HuH-7.5 (cell line): ENCODE measurements at regions not wholly inside any gene's neighbourhood (a gene's known extent, or its start where the extent isn't known, plus 50 kb on each side); places are given as distances from the start of the nearest gene placed in this dataset.

ENCODE experiments used
- DNase-seq: peaks from one replicate; pipeline ENCODE4 v3.0.0; 2011; ENCODE audit warnings: low spot score

GRCh38 chr7:35386816-35387706 is 133.2 kb upstream of the TBX20 start:
- no peak for DNase-seq

- DNase-seq, result no peak
These were observed 132.3 kb upstream of the TBX20 start for GRCh38 chr7:35386082-35386815.

- DNase-seq, result no peak
These were observed 131.1 kb upstream of the TBX20 start for GRCh38 chr7:35384761-35385700.

GRCh38 chr7:35380739-35381224 is 126.9 kb upstream of the TBX20 start:
- DNase-seq, result no peak

- no peak for DNase-seq
These were observed 125.6 kb upstream of the TBX20 start for GRCh38 chr7:35379481-35379880.

- DNase-seq, result no peak
These were observed 121.6 kb upstream of the TBX20 start for GRCh38 chr7:35375516-35375915.

- no peak for DNase-seq
These were observed 121.0 kb upstream of the TBX20 start for GRCh38 chr7:35374858-35375257.

- DNase-seq, result no peak
These were observed 117.3 kb upstream of the TBX20 start for GRCh38 chr7:35371221-35371620.

- DNase-seq, result no peak
These were observed 116.8 kb upstream of the TBX20 start for GRCh38 chr7:35370687-35371086.

GRCh38 chr7:35366167-35367155 is 112.6 kb upstream of the TBX20 start:
- DNase-seq, result no peak

GRCh38 chr7:35365523-35365922 is 111.6 kb upstream of the TBX20 start:
- DNase-seq, result no peak

- DNase-seq, result no peak
These were observed 108.4 kb upstream of the TBX20 start for GRCh38 chr7:35362341-35362740.

- DNase-seq, result no peak
These were observed 105.5 kb upstream of the TBX20 start for GRCh38 chr7:35359423-35359822.

- DNase-seq, result no peak
These were observed 102.6 kb upstream of the TBX20 start for GRCh38 chr7:35356495-35356894.

- no peak for DNase-seq
These were observed 102.0 kb upstream of the TBX20 start for GRCh38 chr7:35355911-35356310.

GRCh38 chr7:35355199-35355598 is 101.3 kb upstream of the TBX20 start:
- DNase-seq, result no peak

GRCh38 chr7:35353481-35353880 is 99.6 kb upstream of the TBX20 start:
- no peak for DNase-seq

GRCh38 chr7:35351466-35351865 is 97.6 kb upstream of the TBX20 start:
- DNase-seq, result no peak

- DNase-seq, result no peak
These were observed 94.9 kb upstream of the TBX20 start for GRCh38 chr7:35348611-35349400.

- DNase-seq, result no peak
These were observed 88.9 kb upstream of the TBX20 start for GRCh38 chr7:35342786-35343185.
